GM03348 (cell line): ENCODE measurements at regions not wholly inside any gene's neighbourhood (a gene's known extent, or its start where the extent isn't known, plus 50 kb on each side); places are given as distances from the start of the nearest gene placed in this dataset.

ENCODE experiments used
- DNase-seq: peaks from one replicate; pipeline ENCODE4 v3.0.0; 2012; ENCODE audit warnings: low spot score

- DNase-seq: no peak
Observed at GRCh38 chr3:16658004-16658924, 53.0 kb upstream of the DAZL start.

- DNase-seq: no peak
Observed at GRCh38 chr3:16658925-16659793, 53.9 kb upstream of the DAZL start.

DNA sequence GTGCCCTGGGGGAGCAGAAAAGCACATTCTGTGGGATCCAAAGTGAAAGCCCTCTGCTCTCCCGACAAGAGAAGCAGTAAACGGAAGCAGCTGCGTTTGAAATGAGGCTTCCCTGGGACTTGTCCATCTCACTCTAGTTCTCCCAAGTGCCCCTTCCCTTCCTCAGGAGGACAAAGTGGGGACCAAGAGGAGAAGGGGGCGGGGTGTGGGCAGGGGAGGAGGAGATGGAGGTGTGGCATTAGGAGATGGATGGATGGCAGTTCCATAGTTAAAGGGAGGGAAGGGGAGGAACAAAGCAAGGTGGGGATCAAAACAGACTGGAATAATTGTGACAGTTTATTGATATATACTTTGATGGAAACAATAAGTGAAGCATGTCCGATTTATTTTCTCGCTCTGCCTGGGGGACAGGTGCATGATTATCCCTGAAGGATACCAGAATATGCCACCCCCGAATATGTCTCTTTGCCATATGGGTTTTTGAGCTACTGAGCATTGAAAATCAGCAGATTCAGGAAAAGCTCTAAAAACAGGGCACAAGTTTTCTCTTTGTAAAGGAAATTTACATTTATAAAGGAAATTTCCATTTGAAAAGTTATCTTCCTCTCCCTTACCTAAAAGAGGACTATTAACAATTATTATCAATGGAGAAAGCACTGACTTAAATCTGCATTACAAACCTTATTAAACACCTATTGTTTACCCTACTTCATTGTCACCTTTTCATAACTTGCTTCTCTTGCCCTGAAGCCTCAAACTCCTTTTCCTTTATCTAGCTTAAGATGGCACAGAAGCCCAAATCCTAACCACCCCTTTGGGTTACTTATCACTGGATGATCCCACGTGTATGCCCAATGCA is 58.9 kb upstream of the DAZL start:
- peak; percentile 6 for DNase-seq

DNA sequence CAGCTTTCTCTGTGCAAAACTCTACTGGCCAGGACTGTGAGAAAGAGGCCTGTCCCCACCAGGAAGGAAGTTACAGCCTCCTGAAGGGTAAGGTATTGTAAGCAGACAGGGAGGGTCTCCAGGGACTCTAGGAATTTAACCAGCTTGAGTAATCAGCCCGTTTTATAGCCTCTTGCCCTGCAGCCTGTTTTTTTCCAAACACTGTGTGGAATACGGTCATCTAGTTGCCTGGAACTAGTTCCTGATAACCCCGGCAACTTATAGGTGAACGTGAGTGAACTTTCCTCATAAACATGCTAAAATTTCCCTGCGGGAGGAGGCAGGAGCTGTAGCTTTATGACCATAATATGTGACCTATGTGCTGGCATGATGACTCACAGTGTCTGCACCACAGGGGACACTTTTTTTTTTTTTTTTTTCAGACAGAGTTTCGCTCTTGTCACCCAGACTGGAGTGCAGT is 60.1 kb upstream of the DAZL start:
- peak; percentile 9 for DNase-seq

- no peak for DNase-seq
Observed at GRCh38 chr3:16666206-16666605, 61.0 kb upstream of the DAZL start.

DNA sequence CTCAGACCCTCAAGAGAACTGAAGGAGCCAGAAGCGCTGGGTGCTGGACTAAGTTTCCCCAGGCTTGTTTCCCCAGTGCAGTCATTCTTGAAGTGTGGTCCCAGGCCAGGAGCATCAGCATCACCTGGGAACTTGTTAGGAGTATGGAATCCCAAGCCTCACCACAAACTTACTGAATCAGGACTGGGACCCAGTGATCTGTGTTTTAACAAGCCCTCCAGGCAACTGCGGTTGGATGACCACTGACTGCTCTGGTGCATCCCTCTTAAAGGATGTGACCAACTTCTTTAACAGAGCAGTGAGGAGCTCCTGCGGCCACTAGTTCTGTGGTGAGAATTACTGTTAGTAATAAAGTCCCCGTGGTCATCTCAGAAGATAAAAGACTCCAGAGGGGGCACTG is 62.4 kb upstream of the DAZL start:
- no peak for DNase-seq

DNA sequence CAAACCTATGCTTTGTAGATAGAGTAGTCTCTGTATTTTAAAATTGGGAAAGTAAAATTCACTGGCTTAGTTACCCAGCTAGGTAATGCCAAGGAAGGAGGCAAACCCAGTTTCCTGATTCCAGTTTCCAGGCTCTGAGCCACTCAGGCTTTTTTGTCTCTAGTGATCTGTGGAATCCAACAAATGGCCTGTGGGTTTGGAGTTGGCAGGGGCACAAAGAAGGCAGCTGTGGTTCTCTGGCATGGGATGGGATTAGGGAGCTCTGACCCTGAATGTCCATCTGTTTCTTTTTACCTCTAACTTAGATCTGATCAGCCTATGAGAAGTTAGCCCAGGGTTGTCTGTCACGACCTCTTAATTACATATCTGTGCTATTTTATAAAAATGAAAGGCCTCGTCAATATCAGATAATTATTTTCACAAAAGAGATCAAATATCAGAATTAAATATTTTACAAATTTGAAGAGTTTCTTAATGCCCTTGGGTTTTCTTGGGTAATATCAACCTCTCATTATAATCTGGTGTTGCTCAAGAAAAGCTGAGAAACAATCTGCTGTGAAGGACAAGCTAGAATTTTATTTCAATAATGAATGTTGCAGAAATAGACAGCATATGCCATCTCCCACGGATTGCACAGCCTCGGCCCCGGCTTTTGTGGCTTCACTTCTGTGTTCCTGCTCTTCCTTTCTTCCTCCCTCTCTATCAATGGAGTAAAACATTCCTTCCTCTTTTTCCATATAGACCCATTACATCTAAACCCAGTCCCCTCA is 63.7 kb upstream of the DAZL start:
- peak; percentile 8 for DNase-seq

GRCh38 chr3:16670191-16670590 is 65.0 kb upstream of the DAZL start:
- DNase-seq: no peak

DNA sequence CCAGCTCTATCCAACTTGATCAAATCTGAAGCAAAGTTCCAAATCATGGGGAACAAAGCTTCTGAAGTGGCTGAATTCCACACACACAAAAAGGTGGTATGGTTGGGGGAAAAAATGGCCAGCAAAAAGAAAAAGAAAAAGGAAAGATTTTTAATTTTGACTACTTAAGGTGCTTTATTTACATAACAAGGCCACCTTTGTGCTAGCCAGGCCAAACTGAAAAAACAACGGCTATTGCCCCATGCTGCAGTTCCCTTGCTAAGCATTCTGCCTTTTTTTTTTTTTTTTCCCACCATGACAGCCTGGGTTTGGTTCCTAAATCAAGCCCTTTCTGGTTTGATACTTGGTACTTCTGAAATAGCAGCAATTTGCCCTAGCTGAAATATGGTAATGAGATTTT is 66.5 kb upstream of the DAZL start:
- DNase-seq: no peak

- no peak for DNase-seq
Observed at GRCh38 chr3:16673530-16673929, 68.3 kb upstream of the DAZL start.

DNA sequence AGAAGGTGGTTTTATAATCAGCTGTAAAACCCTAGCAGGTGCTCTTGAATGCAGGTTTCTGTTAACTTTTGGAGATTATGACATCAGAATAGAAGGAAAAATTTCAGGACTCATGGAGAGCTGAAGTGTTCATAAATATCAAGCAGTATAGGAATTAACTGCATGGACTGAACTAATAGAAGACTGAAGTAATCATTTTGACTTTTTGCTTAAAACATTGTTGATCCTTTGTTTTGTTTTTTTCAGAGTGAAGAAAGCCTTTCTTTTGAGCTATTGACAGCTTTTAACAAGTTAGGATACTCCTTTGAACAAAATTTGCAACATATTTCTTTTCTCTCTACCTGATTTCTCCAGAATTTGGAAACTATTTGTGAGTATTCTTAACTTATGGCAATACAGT is 70.6 kb upstream of the DAZL start:
- no peak for DNase-seq

GRCh38 chr3:16686679-16687078 is 81.5 kb upstream of the DAZL start:
- DNase-seq: no peak

GRCh38 chr3:16687221-16687620 is 82.0 kb upstream of the DAZL start:
- no peak for DNase-seq

DNA sequence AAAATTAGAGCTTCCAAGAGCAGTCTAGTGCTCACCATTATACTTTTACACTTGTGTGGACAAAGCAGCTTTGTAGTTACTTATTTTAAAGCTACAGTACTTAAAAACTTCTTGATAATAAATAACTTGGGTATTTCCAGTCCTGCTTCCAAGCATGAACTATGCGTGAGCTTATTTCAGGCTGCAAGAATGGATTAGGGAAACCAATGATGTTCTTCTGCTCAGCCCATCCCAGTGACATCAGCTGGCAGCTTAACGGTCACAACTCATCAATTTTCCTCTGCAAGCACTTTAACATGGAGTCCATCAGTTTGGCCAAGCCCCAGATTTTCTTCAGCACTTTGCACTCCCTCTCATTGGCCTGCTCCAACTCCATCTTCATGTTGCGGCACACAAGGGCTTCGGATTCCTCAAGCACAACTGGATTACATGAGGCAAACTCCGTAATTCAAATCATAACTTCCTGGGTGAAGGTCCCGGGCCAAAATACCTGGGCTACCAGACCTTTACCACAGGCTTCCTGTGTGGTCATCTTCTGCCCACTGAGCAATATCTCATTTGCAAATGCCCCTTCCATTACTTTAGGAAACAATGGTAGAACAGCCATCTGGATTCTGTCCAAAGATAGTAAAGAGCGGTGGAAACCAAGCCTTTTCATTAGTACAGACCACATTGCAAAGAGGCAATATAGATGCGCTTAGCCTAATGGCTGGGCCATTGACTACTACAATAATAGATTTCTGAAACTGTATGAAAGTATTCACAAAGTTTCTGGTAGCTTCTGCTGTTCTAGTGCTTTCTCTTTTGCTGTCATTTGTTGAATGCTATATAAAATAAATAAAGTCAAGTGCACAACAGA is 87.5 kb upstream of the DAZL start:
- no peak for DNase-seq

- no peak for DNase-seq
Observed at GRCh38 chr3:16693820-16694219, 88.6 kb upstream of the DAZL start.

GRCh38 chr3:16695710-16696109 is 90.5 kb upstream of the DAZL start:
- DNase-seq: no peak

DNA sequence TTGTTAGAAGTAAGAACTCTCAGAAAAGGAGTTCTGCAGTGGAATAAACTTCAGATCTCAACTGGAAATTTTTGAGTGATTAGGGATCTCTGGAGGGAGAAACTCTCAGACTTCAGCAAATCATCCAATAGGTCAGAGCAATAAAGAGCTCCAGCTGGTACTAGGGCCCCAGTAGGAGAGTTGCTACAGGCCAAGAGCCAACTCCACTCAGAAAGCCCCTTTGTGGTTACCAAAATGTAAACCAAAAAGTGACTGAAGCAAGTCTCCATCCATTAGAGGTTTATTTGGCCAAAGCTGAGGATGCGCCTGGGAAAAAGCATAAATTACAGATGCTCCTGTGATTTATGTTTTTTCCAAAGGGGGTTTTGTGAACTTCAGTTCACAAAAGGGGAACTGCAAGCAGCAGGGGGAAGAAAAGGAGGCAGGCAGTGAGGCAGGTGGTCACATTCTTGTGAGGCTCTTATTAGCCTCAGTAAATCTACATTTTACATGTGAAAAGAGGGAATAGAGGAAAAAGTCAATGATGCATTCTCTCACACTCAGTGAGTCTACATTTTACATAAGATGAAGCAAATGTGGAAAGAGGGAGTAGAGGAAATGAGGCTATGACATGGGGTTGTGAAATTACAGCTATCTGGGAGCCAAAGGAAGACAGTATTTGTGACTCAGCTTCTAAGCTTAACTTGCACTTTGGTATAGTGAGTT is 92.4 kb upstream of the DAZL start:
- DNase-seq: no peak

DNA sequence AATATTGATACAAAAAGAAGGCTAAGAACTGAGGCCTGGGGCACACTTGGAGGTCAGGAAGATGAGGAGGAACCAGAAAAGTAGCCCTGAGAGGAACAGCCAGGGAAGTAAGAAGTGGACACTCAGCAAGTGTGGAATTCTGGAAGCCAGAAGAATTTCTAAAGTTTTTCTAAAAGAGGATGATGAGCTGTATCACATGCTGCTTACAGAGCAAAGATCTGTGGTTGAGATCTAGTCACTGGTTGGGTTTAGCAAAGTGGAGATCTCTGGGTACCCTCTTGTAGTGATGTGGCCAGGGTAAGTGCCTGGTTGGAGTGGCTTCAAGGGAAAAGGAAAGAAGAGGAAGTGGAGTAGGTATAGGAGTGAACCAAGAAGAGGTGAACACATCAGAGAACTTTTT is 95.4 kb upstream of the DAZL start:
- DNase-seq: no peak

GRCh38 chr3:16704941-16705340 is 99.7 kb upstream of the DAZL start:
- DNase-seq: no peak

DNA sequence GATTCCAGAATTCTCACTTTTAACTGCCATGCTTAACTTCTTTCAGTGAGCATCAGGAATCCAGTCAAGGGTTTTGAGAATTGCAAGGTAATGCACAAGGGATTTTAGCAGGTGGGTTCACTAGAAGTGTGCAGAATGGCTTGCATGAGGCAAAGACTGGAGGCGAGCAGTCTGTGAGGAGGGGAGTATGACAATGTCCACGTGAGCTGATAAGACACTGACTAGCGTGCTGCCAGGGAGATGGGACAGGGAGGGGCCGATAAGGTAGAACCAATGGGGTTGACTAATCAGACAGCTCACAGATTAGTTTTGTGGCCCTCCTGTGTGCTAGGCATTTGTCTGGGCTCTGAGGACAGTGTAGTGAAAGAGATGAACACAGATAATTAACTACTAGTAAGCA is 102.0 kb upstream of the DAZL start:
- DNase-seq: no peak
